Loucy (cell line): ENCODE measurements at regions not wholly inside any gene's neighbourhood (a gene's known extent, or its start where the extent isn't known, plus 50 kb on each side); places are given as distances from the start of the nearest gene placed in this dataset.

Experiments
- EZH2phosphoT487 ChIP-seq: fragments of 200-600 bp; IDR thresholded peaks from 2 replicates; pipeline ENCODE4 v1.6.1; 2018; ENCODE audit warnings: antibody characterized with exemption, mild to moderate bottlenecking, moderate library complexity, borderline replicate concordance
- TF ChIP-seq, protein P1 (sequence below): fragments of 200-600 bp; sonication (generic); conservative IDR thresholded peaks from 2 replicates; pipeline ENCODE4 v1.5.1; 2014; ENCODE audit warnings: mild to moderate bottlenecking, antibody characterized with exemption, low read length

DNA sequence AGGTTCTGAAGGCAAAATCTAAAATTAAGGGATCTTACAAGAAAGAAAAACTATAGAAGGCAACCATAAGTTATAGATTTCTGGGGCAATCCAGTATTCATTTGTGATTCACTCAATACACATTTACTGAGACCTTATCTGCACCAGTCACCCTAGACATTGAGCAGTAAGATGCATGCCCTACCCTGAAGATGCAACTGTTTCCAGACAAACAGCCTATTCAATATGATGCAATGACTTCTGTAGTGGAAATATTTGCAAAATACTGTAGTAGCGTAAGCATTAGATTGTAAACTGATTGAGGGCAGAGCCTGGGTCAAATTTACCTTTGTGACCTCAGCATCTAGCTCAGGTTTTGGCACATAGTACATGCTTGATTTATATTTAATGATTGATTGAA is 256.2 kb upstream of the ACTBL2 start:
- TF ChIP-seq, protein P1, sequence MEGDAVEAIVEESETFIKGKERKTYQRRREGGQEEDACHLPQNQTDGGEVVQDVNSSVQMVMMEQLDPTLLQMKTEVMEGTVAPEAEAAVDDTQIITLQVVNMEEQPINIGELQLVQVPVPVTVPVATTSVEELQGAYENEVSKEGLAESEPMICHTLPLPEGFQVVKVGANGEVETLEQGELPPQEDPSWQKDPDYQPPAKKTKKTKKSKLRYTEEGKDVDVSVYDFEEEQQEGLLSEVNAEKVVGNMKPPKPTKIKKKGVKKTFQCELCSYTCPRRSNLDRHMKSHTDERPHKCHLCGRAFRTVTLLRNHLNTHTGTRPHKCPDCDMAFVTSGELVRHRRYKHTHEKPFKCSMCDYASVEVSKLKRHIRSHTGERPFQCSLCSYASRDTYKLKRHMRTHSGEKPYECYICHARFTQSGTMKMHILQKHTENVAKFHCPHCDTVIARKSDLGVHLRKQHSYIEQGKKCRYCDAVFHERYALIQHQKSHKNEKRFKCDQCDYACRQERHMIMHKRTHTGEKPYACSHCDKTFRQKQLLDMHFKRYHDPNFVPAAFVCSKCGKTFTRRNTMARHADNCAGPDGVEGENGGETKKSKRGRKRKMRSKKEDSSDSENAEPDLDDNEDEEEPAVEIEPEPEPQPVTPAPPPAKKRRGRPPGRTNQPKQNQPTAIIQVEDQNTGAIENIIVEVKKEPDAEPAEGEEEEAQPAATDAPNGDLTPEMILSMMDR = no peak
- TF ChIP-seq EZH2phosphoT487 = no peak
